ENCODE measurements at regions not wholly inside any gene's neighbourhood (a gene's known extent, or its start where the extent isn't known, plus 50 kb on each side); places are given as distances from the start of the nearest gene placed in this dataset.

DNA sequence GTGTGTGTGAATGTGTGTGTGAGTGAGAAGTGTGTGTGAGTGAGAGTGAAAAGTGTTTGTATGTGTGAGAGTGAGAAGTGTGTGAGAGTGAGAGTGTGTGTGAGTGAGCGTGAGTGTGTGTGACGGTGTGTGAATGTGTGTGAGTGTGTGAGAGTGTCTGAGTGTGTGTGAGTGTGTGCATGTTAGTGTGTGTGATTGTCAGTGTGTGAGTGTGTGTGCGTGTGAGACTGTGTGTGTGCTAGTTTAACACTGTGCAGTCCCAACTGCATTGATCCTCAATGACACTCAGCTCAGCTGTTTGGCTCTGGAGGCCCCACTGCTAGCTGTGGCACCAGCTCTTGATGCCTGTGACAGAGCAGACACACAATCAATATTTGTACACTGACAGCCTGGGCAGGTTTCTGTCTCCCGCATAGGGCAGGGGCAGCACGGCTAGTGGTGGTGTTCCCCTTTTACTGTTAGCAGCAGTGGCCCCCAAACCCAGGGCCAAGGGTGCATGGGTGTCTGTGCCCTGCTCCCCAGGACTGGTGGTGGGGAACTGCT is 135.0 kb downstream of the INHBB start:
- H3K4me3 Mint-ChIP-seq, result no peak overlapping the region
- no peak overlapping the region for H3K27ac Mint-ChIP-seq
- DNase-seq, result no peak
- no peaks in the 10 kb centered on the region for H3K36me3 Mint-ChIP-seq
- H3K9me3 Mint-ChIP-seq, result no peaks in the 10 kb centered on the region
- CTCF ChIA-PET, result no interaction called here
- no peaks in the 10 kb centered on the region for H3K4me1 Mint-ChIP-seq
- H3K27me3 Mint-ChIP-seq, result no peaks in the 10 kb centered on the region

DNA sequence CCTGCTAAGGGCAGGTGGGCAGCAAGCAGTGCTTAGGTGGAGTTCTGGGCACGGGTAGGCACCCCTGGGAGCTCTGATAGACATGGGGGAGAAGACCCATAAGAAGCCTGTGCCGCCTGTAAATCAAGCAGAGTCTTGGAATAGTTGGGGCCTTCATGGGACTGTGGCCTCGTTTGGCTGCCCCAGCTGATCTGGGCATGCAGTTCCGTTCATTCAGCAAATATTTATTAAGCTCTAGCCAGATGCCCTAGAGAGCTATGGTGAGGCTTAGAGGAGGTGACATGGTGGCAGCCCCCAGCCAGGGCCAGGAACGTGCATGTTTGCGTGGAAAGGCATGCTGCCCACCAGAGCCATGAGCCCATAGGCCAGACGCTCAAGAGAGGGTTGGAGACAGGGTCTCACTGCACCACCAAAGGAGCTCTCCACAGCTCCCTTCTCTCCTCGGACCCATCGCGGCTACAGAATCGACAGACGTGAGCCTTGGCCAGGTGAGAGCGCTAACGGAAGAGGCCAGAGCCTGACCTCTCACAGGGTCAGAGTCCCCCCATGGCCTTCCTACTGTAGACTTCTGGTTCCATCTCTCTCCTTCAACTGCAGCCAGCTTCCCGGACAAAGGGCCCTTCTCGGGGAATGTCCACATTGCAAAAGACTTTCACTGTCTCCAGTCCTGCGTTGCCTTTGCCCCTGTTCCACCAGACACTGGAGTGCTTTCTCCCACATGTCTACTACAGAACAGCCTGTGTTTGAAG is 135.7 kb downstream of the INHBB start:
- Mint-ChIP-seq H3K36me3 (no peaks in the 10 kb centered on the region), H3K9me3 (no peaks in the 10 kb centered on the region), H3K4me1 (no peaks in the 10 kb centered on the region), H3K4me3 (no peak overlapping the region), H3K27me3 (no peaks in the 10 kb centered on the region), H3K27ac (no peak overlapping the region)
- DNase-seq, result no peak
- CTCF ChIA-PET, result no interaction called here

DNA sequence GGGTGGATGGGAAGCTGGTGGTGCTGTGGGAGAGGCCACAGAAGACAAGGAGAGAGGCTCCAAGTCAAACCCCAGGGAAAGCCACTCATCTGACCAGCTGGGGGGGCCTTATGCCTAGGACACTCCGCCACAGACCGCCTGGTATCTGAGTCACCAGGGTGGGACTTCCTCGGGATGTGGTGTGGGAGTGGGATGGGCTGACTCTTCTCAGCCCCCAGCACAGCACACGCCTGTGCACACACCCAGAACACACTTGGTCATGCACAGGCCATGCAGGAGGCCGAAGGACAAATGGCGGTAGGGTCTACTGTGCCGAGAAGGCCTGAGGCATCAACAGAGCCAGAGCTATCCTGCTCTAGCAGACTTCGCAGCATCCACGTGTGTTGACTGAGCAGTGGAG is 136.4 kb downstream of the INHBB start:
- no peak overlapping the region for H3K4me3 Mint-ChIP-seq
- DNase-seq, result no peak
- no peaks in the 10 kb centered on the region for H3K9me3 Mint-ChIP-seq
- CTCF ChIA-PET, result no interaction called here
- H3K27ac Mint-ChIP-seq, result no peak overlapping the region
- no peaks in the 10 kb centered on the region for H3K4me1 Mint-ChIP-seq
- H3K36me3 Mint-ChIP-seq, result no peaks in the 10 kb centered on the region
- no peaks in the 10 kb centered on the region for H3K27me3 Mint-ChIP-seq

- CTCF ChIA-PET, result no interaction called here
- Mint-ChIP-seq H3K4me3 (no peak overlapping the region), H3K36me3 (no peaks in the 10 kb centered on the region), H3K4me1 (no peaks in the 10 kb centered on the region), H3K27me3 (no peaks in the 10 kb centered on the region), H3K9me3 (no peaks in the 10 kb centered on the region), H3K27ac (no peak overlapping the region)
- no peak for DNase-seq
Observed at GRCh38 chr2:120483355-120483754, 137.4 kb downstream of the INHBB start.

GRCh38 chr2:120485096-120485495 is 139.2 kb downstream of the INHBB start:
- H3K27ac Mint-ChIP-seq, result no peak overlapping the region
- H3K4me3 Mint-ChIP-seq, result no peak overlapping the region
- CTCF ChIA-PET, result no interaction called here
- H3K9me3 Mint-ChIP-seq, result no peaks in the 10 kb centered on the region
- no peak for DNase-seq
- H3K36me3 Mint-ChIP-seq, result no peaks in the 10 kb centered on the region
- H3K4me1 Mint-ChIP-seq, result no peaks in the 10 kb centered on the region
- peaks cover 5% of the 10 kb centered on the region for H3K27me3 Mint-ChIP-seq

GRCh38 chr2:120486441-120486840 is 140.5 kb downstream of the INHBB start:
- Mint-ChIP-seq H3K4me1 (no peaks in the 10 kb centered on the region), H3K36me3 (no peaks in the 10 kb centered on the region), H3K4me3 (no peak overlapping the region), H3K9me3 (no peaks in the 10 kb centered on the region), H3K27ac (no peak overlapping the region), H3K27me3 (peaks cover 10% of the 10 kb centered on the region)
- CTCF ChIA-PET, result no interaction called here
- DNase-seq, result no peak

DNA sequence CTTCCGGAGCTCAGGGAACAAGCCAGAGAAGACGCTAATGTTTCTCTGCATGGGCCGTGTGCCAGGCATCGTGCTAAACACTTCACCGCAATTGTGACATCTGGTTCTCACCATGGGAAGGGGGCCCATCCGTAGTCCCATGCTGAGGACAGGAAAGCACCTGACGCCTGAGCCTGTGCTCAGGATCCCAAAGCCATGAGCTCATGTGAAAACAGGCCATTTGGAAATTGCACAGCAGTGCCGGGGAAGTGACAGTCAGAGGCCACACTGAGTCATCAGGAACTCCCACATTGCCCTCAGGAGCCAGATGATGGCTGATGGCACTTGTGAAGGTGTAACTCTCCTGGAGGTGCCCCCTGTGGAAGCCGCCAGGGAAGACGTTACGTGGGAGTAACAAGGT is 141.0 kb downstream of the INHBB start:
- Mint-ChIP-seq H3K27me3 (peaks cover 11% of the 10 kb centered on the region), H3K4me3 (no peak overlapping the region)

GRCh38 chr2:120488531-120488930 is 142.6 kb downstream of the INHBB start:
- Mint-ChIP-seq H3K9me3 (no peaks in the 10 kb centered on the region), H3K4me3 (no peak overlapping the region), H3K4me1 (no peaks in the 10 kb centered on the region), H3K36me3 (no peaks in the 10 kb centered on the region), H3K27ac (no peak overlapping the region), H3K27me3 (peaks cover 11% of the 10 kb centered on the region)
- CTCF ChIA-PET, result no interaction called here
- DNase-seq, result peak; percentile 15

More for the DNA sequence above, 141.0 kb downstream of the INHBB start:
- Mint-ChIP-seq H3K4me1 (no peaks in the 10 kb centered on the region), H3K9me3 (no peaks in the 10 kb centered on the region), H3K27ac (no peak overlapping the region), H3K36me3 (no peaks in the 10 kb centered on the region)
- DNase-seq, result no peak
- CTCF ChIA-PET, result no interaction called here

DNA sequence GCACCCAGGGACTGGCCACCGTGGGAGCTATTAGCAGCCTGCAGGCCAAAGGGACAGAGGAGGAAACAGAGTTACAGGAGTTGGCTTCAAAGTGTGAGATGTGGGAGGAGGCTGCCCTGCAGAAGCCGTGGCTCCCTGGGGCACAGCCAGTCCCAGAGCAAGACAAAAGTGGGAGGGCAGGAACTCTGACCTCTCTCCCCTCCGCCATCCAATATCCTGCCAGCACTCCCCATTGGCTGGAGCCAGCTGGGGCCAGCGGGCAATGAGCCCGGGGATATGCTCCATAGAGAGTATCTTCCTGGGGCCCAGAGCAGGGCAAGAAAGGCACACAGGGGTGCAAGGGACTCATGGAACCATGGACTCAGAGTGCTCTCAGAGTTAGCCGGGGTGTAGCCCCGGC is 143.1 kb downstream of the INHBB start:
- Mint-ChIP-seq H3K27ac (no peak overlapping the region), H3K4me1 (no peaks in the 10 kb centered on the region), H3K9me3 (no peaks in the 10 kb centered on the region), H3K36me3 (no peaks in the 10 kb centered on the region), H3K4me3 (no peak overlapping the region), H3K27me3 (peaks cover 11% of the 10 kb centered on the region)
- CTCF ChIA-PET, result no interaction called here
- no peak for DNase-seq

GRCh38 chr2:120490091-120490798 is 144.3 kb downstream of the INHBB start:
- H3K4me1 Mint-ChIP-seq, result no peaks in the 10 kb centered on the region
- CTCF ChIA-PET, result no interaction called here
- no peaks in the 10 kb centered on the region for H3K9me3 Mint-ChIP-seq
- H3K36me3 Mint-ChIP-seq, result no peaks in the 10 kb centered on the region
- H3K27me3 Mint-ChIP-seq, result peaks cover 17% of the 10 kb centered on the region
- no peak overlapping the region for H3K4me3 Mint-ChIP-seq
- no peak overlapping the region for H3K27ac Mint-ChIP-seq
- no peak for DNase-seq

- no peak overlapping the region for H3K4me3 Mint-ChIP-seq
- H3K27ac Mint-ChIP-seq, result no peak overlapping the region
- no peaks in the 10 kb centered on the region for H3K36me3 Mint-ChIP-seq
- DNase-seq, result peak; percentile 13
- CTCF ChIA-PET, result no interaction called here
- no peaks in the 10 kb centered on the region for H3K9me3 Mint-ChIP-seq
- H3K27me3 Mint-ChIP-seq, result peaks cover 17% of the 10 kb centered on the region
- H3K4me1 Mint-ChIP-seq, result no peaks in the 10 kb centered on the region
Observed at GRCh38 chr2:120491111-120491625, 145.2 kb downstream of the INHBB start.

- Mint-ChIP-seq H3K9me3 (no peaks in the 10 kb centered on the region), H3K4me3 (no peak overlapping the region), H3K36me3 (no peaks in the 10 kb centered on the region), H3K27ac (no peak overlapping the region), H3K27me3 (peaks cover 23% of the 10 kb centered on the region), H3K4me1 (no peaks in the 10 kb centered on the region)
- no peak for DNase-seq
- CTCF ChIA-PET, result no interaction called here
Observed at GRCh38 chr2:120493231-120493630, 147.3 kb downstream of the INHBB start.

DNA sequence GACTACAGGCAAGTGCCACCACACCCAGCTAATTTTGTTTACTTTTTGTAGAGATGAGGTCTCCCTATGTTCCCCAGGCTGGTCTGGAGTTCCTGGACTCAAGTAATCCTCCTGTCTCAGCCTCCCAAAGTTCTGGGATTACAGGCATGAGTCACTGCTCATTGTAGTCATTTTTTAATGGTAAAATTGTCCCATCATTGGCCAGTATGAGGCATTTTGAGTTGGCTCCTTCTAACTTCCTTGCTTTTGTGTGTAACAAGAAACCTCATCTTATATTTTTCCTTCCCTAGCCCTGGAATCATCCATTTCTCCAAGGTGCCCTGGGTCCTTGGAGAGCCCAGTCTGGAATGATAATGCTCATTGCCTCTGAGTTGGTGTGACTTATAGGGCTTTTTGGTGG is 148.5 kb downstream of the INHBB start:
- no peak overlapping the region for H3K27ac Mint-ChIP-seq
- no peaks in the 10 kb centered on the region for H3K36me3 Mint-ChIP-seq
- no peak for DNase-seq
- H3K4me3 Mint-ChIP-seq, result no peak overlapping the region
- peaks cover 23% of the 10 kb centered on the region for H3K27me3 Mint-ChIP-seq
- H3K4me1 Mint-ChIP-seq, result no peaks in the 10 kb centered on the region
- CTCF ChIA-PET, result no interaction called here
- H3K9me3 Mint-ChIP-seq, result no peaks in the 10 kb centered on the region

DNA sequence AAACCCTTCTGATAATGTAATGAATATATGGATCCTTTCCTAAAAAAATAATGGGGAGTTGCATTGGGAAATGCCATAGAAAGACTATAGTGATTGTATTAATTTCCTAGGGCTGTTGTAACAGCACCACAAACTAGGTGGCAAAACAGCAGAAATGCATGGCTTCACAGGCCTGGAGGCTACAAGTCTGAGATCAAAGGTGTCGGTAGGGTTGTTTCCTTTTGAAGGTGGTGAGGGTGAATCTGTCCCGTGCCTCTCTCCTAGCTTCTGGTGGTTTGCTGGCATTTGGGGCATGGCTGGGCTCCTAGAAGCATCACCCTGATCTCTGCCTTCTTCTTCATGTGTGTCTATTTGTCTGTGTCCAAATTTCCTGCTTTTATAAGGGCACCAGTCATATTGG is 149.7 kb downstream of the INHBB start:
- no peak for DNase-seq
- Mint-ChIP-seq H3K4me3 (no peak overlapping the region), H3K4me1 (no peaks in the 10 kb centered on the region), H3K27me3 (peaks cover 23% of the 10 kb centered on the region), H3K27ac (no peak overlapping the region), H3K9me3 (no peaks in the 10 kb centered on the region), H3K36me3 (no peaks in the 10 kb centered on the region)
- CTCF ChIA-PET, result no interaction called here

DNA sequence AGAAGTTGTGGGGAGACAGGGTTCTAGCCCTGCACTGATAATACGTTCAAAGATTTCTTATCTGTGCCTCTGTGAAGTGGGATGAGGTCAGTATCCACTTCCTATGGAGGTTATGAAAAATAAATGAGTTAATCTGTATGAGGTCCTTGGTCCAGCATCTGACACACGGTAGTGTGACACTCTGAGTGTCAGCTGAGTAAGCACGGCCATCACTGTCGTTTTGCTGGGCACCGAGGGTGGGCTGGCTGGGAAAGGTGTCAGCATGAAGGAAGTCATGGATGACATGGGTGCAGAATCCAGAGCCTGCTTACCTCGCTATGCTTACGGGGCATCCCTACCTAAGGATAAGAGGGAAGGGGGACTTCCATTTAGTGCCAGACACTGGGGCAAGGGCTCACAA is 150.3 kb downstream of the INHBB start:
- DNase-seq, result no peak
- no peak overlapping the region for H3K4me3 Mint-ChIP-seq
- H3K36me3 Mint-ChIP-seq, result no peaks in the 10 kb centered on the region
- no peak overlapping the region for H3K27ac Mint-ChIP-seq
- CTCF ChIA-PET, result interaction anchor here (0.6 kb wide), 1 partner anchor 184 kb away, joined by 3 read pairs; no protein-coding TSS in a partner anchor
- peaks cover 19% of the 10 kb centered on the region for H3K27me3 Mint-ChIP-seq
- no peaks in the 10 kb centered on the region for H3K9me3 Mint-ChIP-seq
- no peaks in the 10 kb centered on the region for H3K4me1 Mint-ChIP-seq
